ENCODE measurements at regions not wholly inside any gene's neighbourhood (a gene's known extent, or its start where the extent isn't known, plus 50 kb on each side); places are given as distances from the start of the nearest gene placed in this dataset.

DNA sequence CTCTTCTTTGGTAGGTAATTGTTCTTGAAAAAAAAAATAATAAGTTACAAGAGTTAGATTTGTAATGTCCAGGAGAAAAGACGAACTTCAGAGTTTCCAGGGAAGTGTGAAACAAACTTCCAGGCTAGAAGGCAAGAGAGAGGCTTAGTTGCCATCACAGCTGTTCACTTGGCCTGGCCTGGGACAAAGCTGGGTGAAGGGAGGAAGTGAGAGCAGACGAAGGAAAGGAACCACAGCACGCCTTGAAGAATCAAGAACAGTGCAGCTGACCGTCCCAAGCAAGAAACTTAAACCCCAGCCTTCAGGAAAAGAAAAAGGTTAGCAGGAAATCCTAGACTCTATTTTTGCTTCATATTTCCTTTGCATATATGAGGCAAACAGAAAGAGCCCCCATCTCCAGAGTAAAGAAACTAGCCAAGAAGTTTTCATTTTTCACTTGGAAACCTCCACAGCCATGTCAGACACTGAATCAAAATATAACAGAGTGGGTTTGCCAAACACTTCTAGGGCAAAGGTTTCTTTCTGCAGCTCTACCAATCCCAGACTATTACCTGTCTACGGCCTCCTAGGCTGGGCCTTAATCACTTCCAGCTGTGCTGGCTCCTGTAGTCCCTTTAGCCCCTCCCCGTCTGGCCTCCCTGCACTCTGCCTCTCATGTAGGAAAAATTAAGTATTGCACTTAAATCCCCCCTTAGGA is 209.6 kb downstream of the SPATA18 start:
- TF ChIP-seq FOXM1 (IDR thresholded peaks at IDR 0.05; ENCODE audit: borderline replicate concordance) = no peak
- no peak for TF ChIP-seq SP1 (IDR thresholded peaks at IDR 0.05)
- TF ChIP-seq FOXA1 (IDR thresholded peaks at IDR 0.05) = no peak
- TF ChIP-seq SUZ12 (IDR thresholded peaks at IDR 0.05) = no peak
- no peak for TF ChIP-seq L3MBTL2 (conservative IDR thresholded peaks at IDR 0.05)
- TF ChIP-seq TARDBP (IDR thresholded peaks at IDR 0.05) = no peak
- no peak for TF ChIP-seq NFRKB (IDR thresholded peaks at IDR 0.05)
- no peak for TF ChIP-seq CTBP1 (IDR thresholded peaks at IDR 0.05; ENCODE audit: borderline replicate concordance)
